Activated gamma-delta T cell treated with Interleukin-2 at 50 U/mL for 16 hours (primary cell): ENCODE measurements at regions not wholly inside any gene's neighbourhood (a gene's known extent, or its start where the extent isn't known, plus 50 kb on each side); places are given as distances from the start of the nearest gene placed in this dataset.

Experiments used
- DNase-seq: peaks from one replicate; pipeline ENCODE4 v3.0.0-alpha.2; 2020

- DNase-seq = no peak
These were observed 301.0 kb upstream of the MGAT5 start for GRCh38 chr2:133952896-133953295.

GRCh38 chr2:133953524-133953923, 300.3 kb upstream of the MGAT5 start:
- no peak for DNase-seq

- no peak for DNase-seq
These were observed 299.2 kb upstream of the MGAT5 start for GRCh38 chr2:133954636-133955035.

- DNase-seq = no peak
These were observed 298.7 kb upstream of the MGAT5 start for GRCh38 chr2:133955169-133955568.

- DNase-seq = no peak
These were observed 297.4 kb upstream of the MGAT5 start for GRCh38 chr2:133956434-133956935.

GRCh38 chr2:133957724-133958480, 296.0 kb upstream of the MGAT5 start:
- DNase-seq = no peak

- no peak for DNase-seq
These were observed 294.8 kb upstream of the MGAT5 start for GRCh38 chr2:133959066-133959465.

- DNase-seq = no peak
These were observed 287.1 kb upstream of the MGAT5 start for GRCh38 chr2:133966720-133967304.

- DNase-seq = no peak
These were observed 286.5 kb upstream of the MGAT5 start for GRCh38 chr2:133967326-133967725.

GRCh38 chr2:133968446-133968845, 285.4 kb upstream of the MGAT5 start:
- no peak for DNase-seq

GRCh38 chr2:133970641-133971040, 283.2 kb upstream of the MGAT5 start:
- DNase-seq = no peak

- no peak for DNase-seq
These were observed 281.6 kb upstream of the MGAT5 start for GRCh38 chr2:133972297-133972696.

- DNase-seq = no peak
These were observed 281.1 kb upstream of the MGAT5 start for GRCh38 chr2:133972786-133973185.

- no peak for DNase-seq
These were observed 279.5 kb upstream of the MGAT5 start for GRCh38 chr2:133974353-133974752.

GRCh38 chr2:133975135-133975534, 278.7 kb upstream of the MGAT5 start:
- no peak for DNase-seq

- DNase-seq = no peak
These were observed 278.0 kb upstream of the MGAT5 start for GRCh38 chr2:133975676-133976428.

- DNase-seq = no peak
These were observed 277.2 kb upstream of the MGAT5 start for GRCh38 chr2:133976659-133977058.

- no peak for DNase-seq
These were observed 276.5 kb upstream of the MGAT5 start for GRCh38 chr2:133977405-133977804.

- no peak for DNase-seq
These were observed 271.6 kb upstream of the MGAT5 start for GRCh38 chr2:133982256-133982655.

- DNase-seq = no peak
These were observed 268.3 kb upstream of the MGAT5 start for GRCh38 chr2:133985563-133985962.

- no peak for DNase-seq
These were observed 267.6 kb upstream of the MGAT5 start for GRCh38 chr2:133986081-133986837.

- no peak for DNase-seq
These were observed 266.7 kb upstream of the MGAT5 start for GRCh38 chr2:133986881-133987795.
